GM19238 (cell line): ENCODE measurements at regions not wholly inside any gene's neighbourhood (a gene's known extent, or its start where the extent isn't known, plus 50 kb on each side); places are given as distances from the start of the nearest gene placed in this dataset.
A peak's percentile ranks its signal among the peaks of the same experiment; 100 is the strongest.
"Not testable (repeated sequence)": the region's sequence is repeated elsewhere in the genome, so short reads cannot be mapped to it uniquely, and the experiment has no call there.

Experiments used
- DNase-seq: peaks from one replicate; pipeline ENCODE4 v3.0.0; 2011; ENCODE audit warnings: low spot score; ENCODE audit not compliant: insufficient read length

- DNase-seq = no peak
Measured at GRCh38 chr2:48218169-48218568, 96.3 kb upstream of the FOXN2 start.

GRCh38 chr2:48219234-48219554, 95.3 kb upstream of the FOXN2 start:
- no peak for DNase-seq

GRCh38 chr2:48219555-48220436, 94.7 kb upstream of the FOXN2 start:
- no peak for DNase-seq

- DNase-seq = no peak
Measured at GRCh38 chr2:48220501-48220900, 94.0 kb upstream of the FOXN2 start.

- no peak for DNase-seq
Measured at GRCh38 chr2:48221846-48222516, 92.5 kb upstream of the FOXN2 start.

GRCh38 chr2:48227617-48228344, 86.7 kb upstream of the FOXN2 start:
- peak; percentile 13 for DNase-seq

- DNase-seq = no peak
Measured at GRCh38 chr2:48228345-48228684, 86.2 kb upstream of the FOXN2 start.

GRCh38 chr2:48229063-48229462, 85.4 kb upstream of the FOXN2 start:
- no peak for DNase-seq

GRCh38 chr2:48230834-48231233, 83.6 kb upstream of the FOXN2 start:
- DNase-seq = no peak

- no peak for DNase-seq
Measured at GRCh38 chr2:48232351-48232750, 82.1 kb upstream of the FOXN2 start.

GRCh38 chr2:48233005-48233404, 81.5 kb upstream of the FOXN2 start:
- no peak for DNase-seq

GRCh38 chr2:48233824-48234223, 80.7 kb upstream of the FOXN2 start:
- DNase-seq = not testable (repeated sequence)

GRCh38 chr2:48235076-48235475, 79.4 kb upstream of the FOXN2 start:
- no peak for DNase-seq

- DNase-seq = no peak
Measured at GRCh38 chr2:48238381-48238780, 76.1 kb upstream of the FOXN2 start.

- DNase-seq = no peak
Measured at GRCh38 chr2:48240912-48241311, 73.6 kb upstream of the FOXN2 start.

GRCh38 chr2:48247206-48247605, 67.3 kb upstream of the FOXN2 start:
- DNase-seq = no peak

GRCh38 chr2:48248251-48248933, 66.1 kb upstream of the FOXN2 start:
- no peak for DNase-seq

- DNase-seq = no peak
Measured at GRCh38 chr2:48249025-48249424, 65.5 kb upstream of the FOXN2 start.

- no peak for DNase-seq
Measured at GRCh38 chr2:48249631-48250473, 64.6 kb upstream of the FOXN2 start.

GRCh38 chr2:48250474-48250844, 64.0 kb upstream of the FOXN2 start:
- DNase-seq = no peak

GRCh38 chr2:48250943-48251342, 63.5 kb upstream of the FOXN2 start:
- no peak for DNase-seq
